WERI-Rb-1 (cell line): ENCODE measurements at regions not wholly inside any gene's neighbourhood (a gene's known extent, or its start where the extent isn't known, plus 50 kb on each side); places are given as distances from the start of the nearest gene placed in this dataset.
A peak's percentile ranks its signal among the peaks of the same experiment; 100 is the strongest.

Source experiments
- DNase-seq: peaks from one replicate; pipeline ENCODE4 v3.0.0-alpha.2; 2020
- H3K27ac ChIP-seq: fragments of 250-450 bp; sonication (Bioruptor Pico); 2 replicates; pipeline ENCODE4 v1.5.1; 2020; ENCODE audit warnings: mild to moderate bottlenecking, moderate library complexity
- H3K27me3 ChIP-seq: fragments of 250-450 bp; sonication (Bioruptor Pico); 2 replicates; pipeline ENCODE4 v1.5.1; 2021; ENCODE audit warnings: mild to moderate bottlenecking, low read depth, moderate library complexity; ENCODE audit not compliant: insufficient read depth, severe bottlenecking
- H3K36me3 ChIP-seq: fragments of 250-450 bp; sonication (Bioruptor Pico); 2 replicates; pipeline ENCODE4 v1.5.1; 2020; ENCODE audit warnings: mild to moderate bottlenecking, moderate library complexity
- H3K4me3 ChIP-seq: 2 replicates; pipeline ENCODE4 v1.5.1; 2011; ENCODE audit warnings: low read depth, mild to moderate bottlenecking, control low read depth, low read length
- H3K9me3 ChIP-seq: fragments of 250-450 bp; sonication (Bioruptor Pico); 2 replicates; pipeline ENCODE4 v1.5.1; 2021; ENCODE audit warnings: mild to moderate bottlenecking, moderate library complexity; ENCODE audit not compliant: severe bottlenecking
- TF ChIP-seq, protein P1 (sequence below): IDR thresholded peaks from 2 replicates; pipeline ENCODE4 v1.5.1; 2011; ENCODE audit warnings: low read depth, mild to moderate bottlenecking, control low read depth, inconsistent platforms, low read length

DNA sequence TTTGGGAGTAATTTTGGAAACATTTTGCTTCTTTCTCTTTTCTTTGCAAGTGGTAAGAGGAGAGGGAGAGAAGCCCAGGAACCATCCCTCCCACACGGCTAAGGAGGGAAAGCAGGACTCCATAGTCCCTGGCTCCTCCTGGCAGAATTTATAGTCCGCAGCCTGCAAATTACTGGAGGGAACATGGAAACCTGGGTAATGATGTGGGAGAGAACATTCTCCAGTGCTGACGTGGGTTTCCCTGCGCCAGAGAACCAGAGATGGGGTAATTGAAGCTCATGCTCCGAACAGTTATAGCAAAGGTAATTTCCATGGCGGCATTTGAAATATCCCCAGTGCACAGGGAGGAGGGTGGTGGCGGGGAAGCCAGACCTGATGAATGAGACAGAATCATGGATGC is 320.4 kb downstream of the RPS24 start:
- H3K4me3 ChIP-seq = no peak overlapping the region
- TF ChIP-seq, protein P1, sequence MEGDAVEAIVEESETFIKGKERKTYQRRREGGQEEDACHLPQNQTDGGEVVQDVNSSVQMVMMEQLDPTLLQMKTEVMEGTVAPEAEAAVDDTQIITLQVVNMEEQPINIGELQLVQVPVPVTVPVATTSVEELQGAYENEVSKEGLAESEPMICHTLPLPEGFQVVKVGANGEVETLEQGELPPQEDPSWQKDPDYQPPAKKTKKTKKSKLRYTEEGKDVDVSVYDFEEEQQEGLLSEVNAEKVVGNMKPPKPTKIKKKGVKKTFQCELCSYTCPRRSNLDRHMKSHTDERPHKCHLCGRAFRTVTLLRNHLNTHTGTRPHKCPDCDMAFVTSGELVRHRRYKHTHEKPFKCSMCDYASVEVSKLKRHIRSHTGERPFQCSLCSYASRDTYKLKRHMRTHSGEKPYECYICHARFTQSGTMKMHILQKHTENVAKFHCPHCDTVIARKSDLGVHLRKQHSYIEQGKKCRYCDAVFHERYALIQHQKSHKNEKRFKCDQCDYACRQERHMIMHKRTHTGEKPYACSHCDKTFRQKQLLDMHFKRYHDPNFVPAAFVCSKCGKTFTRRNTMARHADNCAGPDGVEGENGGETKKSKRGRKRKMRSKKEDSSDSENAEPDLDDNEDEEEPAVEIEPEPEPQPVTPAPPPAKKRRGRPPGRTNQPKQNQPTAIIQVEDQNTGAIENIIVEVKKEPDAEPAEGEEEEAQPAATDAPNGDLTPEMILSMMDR = no peak
- no peaks in the 10 kb centered on the region for H3K36me3 ChIP-seq
- no peaks in the 10 kb centered on the region for H3K9me3 ChIP-seq
- H3K27me3 ChIP-seq = no peaks in the 10 kb centered on the region
- no peak for DNase-seq
- H3K27ac ChIP-seq = no peak overlapping the region

DNA sequence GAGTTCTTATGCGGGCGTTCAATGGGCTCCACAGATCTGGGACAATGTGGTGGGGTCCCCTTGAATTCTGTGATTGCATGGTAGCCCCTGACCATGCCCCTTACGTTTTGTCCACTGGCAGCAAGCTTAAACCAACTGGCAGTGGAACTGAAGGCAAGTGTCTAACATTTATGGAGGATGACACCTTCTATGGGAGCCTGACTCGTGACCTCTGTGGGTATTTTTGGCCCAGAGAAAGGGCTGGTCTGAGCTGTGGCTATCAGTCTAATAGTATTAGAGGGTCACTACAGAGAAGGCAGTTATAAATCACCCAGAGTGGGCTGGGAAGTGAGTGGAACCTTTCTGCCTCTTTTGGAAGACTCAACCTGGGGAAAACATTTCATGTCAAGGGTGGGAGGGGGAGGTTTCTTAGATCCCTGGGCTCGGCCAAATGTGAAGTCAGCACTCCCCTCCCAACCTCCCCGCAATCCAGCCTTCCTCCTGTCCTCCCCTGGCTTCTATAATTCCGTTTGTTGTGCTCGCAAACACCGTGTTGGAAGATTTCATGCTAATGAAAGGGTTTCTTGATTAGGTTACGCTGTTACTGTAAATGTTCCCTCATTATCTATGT is 322.7 kb downstream of the RPS24 start:
- Histone ChIP-seq H3K27me3 (no peaks in the 10 kb centered on the region), H3K4me3 (no peak overlapping the region), H3K27ac (no peak overlapping the region), H3K36me3 (no peaks in the 10 kb centered on the region), H3K9me3 (no peaks in the 10 kb centered on the region)
- TF ChIP-seq, protein P1 = no peak
- no peak for DNase-seq

DNA sequence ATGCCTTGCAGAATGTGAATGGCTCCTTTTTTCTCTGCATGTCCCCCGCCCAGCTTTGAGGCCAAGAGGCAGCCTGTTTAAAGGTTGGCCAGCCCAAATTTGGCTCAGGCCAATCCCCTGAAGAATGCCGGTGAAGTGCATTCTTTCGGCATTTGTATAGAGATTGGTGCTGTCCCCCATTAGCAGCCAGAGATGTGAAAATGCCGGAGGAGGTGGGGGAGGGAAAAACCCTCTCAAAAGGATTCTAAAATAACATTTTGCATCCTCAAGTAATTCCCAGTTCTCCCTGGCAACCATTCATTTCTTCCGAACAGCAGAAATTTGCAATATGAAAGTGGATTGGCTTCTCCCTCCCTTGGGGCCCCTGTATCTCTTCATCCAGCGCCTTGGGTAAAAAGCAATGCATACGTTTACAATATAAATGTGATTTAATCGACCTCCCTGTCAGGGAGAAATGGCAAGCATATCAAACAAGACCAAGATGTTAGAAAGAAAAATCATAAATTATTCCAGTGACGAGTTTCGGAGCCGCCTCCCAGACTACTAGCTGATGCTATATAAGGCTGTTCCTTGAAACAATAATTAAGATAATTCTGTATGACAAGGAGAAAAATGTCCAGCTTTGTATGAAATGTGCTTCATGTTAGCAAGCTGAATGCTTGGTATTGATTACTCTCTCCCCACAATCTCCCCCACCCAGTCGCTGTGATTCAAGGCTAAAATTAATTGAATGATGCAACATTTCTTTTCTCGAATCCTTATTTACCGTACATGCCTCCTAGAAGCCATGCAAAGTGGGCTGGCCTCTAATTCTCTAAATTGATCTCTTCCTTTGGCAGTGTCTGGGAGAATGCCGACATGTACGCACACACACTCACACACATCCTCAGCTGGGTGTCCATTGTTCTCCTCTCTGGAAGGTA is 323.7 kb downstream of the RPS24 start:
- Histone ChIP-seq H3K9me3 (no peaks in the 10 kb centered on the region), H3K27ac (no peak overlapping the region; the same call in 1 of the 2 replicates), H3K4me3 (no peak overlapping the region), H3K27me3 (no peaks in the 10 kb centered on the region), H3K36me3 (no peaks in the 10 kb centered on the region)
- no peak for DNase-seq
- TF ChIP-seq, protein P1 = no peak

DNA sequence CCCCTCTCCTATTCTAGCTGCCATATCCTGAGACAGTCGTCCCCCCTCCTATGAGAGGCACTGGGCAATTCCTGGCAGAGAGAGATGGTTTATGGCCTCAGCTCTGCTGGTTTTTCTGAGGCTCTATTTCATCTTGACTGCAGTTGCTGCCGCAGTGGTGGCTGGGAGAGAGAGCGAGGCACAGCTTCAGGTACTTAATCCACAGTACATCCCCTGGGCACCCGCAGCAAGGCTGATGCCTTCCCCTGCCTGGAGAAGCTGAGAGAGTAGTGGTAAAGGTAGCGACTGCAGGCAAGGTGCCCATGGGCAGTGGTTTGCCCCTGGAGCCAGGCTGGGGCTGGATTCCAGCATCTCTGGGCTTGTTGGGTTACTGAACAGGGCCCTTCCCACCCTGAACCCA is 324.7 kb downstream of the RPS24 start:
- no peak for DNase-seq
- Histone ChIP-seq H3K36me3 (no peaks in the 10 kb centered on the region), H3K27me3 (no peaks in the 10 kb centered on the region), H3K9me3 (no peaks in the 10 kb centered on the region), H3K4me3 (no peak overlapping the region), H3K27ac (peak overlapping the region; percentile 86)
- TF ChIP-seq, protein P1 = no peak

DNA sequence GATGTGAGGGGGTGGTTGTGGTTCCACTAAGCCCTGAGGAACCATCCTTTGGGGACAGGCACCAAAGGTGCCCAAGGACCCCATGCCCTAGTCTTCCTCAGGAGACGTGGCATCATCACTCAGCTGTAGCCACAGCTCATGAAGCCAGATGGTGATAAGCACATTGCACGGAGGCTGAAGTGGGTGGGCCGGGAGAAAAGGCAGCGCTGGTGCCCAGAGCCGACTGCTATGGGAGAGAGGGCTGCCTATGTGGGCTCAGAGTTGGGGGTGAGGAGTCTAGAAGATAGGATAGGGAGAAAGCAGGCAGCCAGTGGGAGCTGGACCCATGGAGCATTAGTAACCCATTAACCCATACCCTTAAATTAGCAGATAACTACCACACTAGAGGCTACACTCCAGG is 325.3 kb downstream of the RPS24 start:
- Histone ChIP-seq H3K27me3 (no peaks in the 10 kb centered on the region), H3K4me3 (no peak overlapping the region), H3K9me3 (no peaks in the 10 kb centered on the region), H3K36me3 (no peaks in the 10 kb centered on the region), H3K27ac (peak overlapping the region; percentile 86)
- TF ChIP-seq, protein P1 = no peak
- no peak for DNase-seq
